ENCODE measurements at regions not wholly inside any gene's neighbourhood (a gene's known extent, or its start where the extent isn't known, plus 50 kb on each side); places are given as distances from the start of the nearest gene placed in this dataset.

DNA sequence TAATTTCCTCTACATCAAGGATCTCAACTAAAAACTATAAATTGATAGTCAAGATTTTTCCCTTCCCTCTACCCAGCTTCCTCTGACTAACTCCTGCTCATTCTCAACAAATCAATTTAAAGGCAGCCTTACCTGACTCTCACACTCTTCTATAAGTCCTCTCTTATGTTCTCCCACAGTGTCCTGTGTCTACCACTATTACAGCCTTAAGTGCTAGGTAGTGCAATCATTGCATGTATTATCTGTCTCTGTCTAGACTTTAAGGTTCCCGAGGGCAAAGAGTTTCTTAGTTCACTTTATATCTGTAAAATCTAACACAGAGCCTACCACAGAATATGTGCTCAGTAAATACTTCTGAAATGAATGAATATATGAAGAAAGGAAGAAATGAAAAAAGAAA, 123.7 kb downstream of the BTC start:
- Histone ChIP-seq H3K9ac (ENCODE audit: low read depth, low read length) (no peak overlapping the region), H3K4me3 (ENCODE audit: low read length) (no peak overlapping the region), H3K9me3 (replicated peaks; ENCODE audit: low read length) (no peaks in the 10 kb centered on the region), H3K4me2 (ENCODE audit: low read length) (no peak overlapping the region), H3K36me3 (ENCODE audit: insufficient read depth, low read length) (no peaks in the 10 kb centered on the region), H3K27me3 (ENCODE audit: control insufficient read depth, insufficient read depth, low read length) (no peaks in the 10 kb centered on the region), H3K4me1 (ENCODE audit: control insufficient read depth, insufficient read depth, low read length) (peaks cover 4% of the 10 kb centered on the region)

DNA sequence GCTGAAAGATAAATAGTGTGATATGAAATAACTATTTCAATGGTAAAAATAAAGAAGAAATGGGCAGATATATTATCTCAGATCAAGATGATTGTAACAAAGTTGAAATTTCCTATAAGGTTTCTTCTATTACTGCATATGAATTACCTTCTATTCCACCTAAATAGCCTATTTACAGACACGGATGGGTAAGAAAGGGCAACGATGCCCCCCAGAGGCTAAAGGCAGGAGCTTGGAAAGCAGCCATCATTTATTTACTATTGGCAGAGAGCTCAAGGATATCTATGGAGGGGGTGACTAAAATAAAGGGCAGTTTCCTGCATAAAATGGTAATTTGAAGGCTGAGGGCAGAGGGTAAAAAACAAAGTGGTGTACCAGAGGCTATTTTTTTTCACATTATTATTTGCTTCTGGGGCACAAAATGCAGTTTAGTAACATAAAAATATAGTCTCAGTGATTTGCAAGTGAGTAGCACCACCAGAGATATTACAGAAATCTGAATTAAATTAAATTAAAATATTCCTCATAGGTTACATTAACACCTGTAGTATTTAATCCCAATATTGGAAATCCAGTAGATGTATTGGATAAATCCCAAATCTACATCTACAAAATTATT, 123.1 kb downstream of the BTC start:
- Histone ChIP-seq H3K4me3 (ENCODE audit: low read length) (no peak overlapping the region), H3K4me2 (ENCODE audit: low read length) (no peak overlapping the region), H3K4me1 (ENCODE audit: control insufficient read depth, insufficient read depth, low read length) (peaks cover 4% of the 10 kb centered on the region), H3K9me3 (replicated peaks; ENCODE audit: low read length) (no peaks in the 10 kb centered on the region), H3K36me3 (ENCODE audit: insufficient read depth, low read length) (no peaks in the 10 kb centered on the region), H3K27me3 (ENCODE audit: control insufficient read depth, insufficient read depth, low read length) (no peaks in the 10 kb centered on the region), H3K9ac (ENCODE audit: low read depth, low read length) (no peak overlapping the region)

DNA sequence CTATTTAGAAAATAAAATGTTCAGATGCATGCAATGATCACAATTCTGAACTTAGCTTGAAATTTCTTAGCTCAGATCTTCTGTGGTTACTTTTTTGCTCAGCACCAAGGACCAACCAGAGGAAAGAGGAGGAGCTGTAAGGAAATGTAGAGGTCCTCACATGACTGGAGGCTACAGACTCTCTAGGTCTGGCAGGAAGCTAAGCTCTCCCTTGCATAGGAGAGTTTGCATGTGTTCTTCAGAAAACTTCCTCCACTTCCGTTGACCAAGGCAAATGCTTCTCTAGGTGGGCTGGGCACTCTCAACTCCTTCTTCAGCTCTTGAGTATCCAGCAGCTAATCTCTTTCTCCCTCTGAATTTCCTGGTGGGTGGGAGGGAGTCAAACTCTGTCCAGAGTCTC, 119.6 kb downstream of the BTC start:
- H3K9ac ChIP-seq (ENCODE audit: low read depth, low read length) = no peak overlapping the region
- H3K9me3 ChIP-seq (replicated peaks; ENCODE audit: low read length) = no peaks in the 10 kb centered on the region
- no peak overlapping the region for H3K4me3 ChIP-seq (ENCODE audit: low read length)
- peaks cover 4% of the 10 kb centered on the region for H3K4me1 ChIP-seq (ENCODE audit: control insufficient read depth, insufficient read depth, low read length)
- no peak overlapping the region for H3K4me2 ChIP-seq (ENCODE audit: low read length)
- H3K27me3 ChIP-seq (ENCODE audit: control insufficient read depth, insufficient read depth, low read length) = no peaks in the 10 kb centered on the region
- H3K36me3 ChIP-seq (ENCODE audit: insufficient read depth, low read length) = no peaks in the 10 kb centered on the region

DNA sequence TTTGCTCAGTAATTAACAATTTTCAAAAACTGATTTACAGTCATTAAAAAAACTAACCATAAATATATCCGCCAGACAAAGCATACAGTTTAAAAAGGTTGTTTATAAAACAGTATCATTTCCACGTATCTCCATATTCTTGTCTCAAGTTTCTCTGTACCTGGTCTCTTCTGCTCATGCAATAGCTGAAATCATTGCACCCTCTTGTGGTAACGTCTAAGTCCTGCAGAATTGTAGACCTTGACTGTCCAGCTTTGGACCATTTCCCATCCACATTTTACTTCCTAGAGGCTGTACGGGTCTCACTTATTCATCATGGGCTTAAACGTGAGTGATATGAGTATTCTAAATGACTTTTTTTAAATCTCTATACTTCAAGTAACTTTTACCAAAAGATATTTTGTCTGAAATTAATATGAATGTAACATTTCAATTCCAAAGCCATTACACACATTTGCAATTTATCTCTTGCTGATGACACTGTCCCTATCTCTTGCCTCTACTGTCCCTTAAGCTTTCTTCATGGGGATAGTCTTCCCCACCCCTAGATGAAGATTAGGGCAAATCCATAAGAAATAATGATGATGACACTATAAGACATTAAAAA, 118.5 kb downstream of the BTC start:
- Histone ChIP-seq H3K4me1 (ENCODE audit: control insufficient read depth, insufficient read depth, low read length) (no peaks in the 10 kb centered on the region), H3K4me3 (ENCODE audit: low read length) (no peak overlapping the region)

DNA sequence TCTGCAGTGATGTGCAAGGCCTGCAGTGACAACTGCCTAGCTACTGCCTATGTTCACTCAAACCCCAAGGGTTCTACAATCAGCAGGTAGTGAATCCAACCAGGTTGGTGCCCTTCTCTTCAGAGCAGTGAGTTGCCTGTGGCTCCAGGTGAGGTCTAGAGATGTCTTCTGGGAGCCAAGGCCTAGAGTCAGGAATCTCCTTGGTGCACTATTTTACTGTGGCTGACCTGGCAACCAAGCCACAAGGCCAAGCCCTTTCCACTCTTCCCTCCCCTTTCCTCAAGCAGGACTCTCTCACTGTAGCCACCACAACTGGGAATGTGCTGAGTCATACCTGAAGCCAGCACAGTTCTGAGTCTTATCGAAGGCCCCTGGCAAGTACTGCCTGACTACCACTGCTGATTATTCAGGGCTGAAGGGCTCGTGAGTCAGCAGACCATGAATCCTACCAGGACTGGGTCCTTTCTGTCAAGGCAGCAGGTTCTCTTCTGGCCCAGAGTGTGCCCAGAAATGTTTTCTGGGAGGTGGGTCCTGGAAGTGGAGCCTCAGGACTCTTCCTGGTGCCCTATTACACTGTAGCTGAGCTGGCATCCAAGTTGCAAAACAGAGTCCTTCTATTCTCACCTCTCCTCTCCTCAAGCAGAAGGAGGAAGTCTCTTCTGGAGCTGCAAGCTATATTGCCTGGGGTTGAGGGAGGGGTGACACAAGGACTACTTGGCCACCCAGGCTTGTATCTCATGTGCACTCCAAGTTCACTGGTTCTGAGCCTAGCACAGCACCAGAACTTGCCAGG, 111.6 kb downstream of the BTC start:
- Histone ChIP-seq H3K4me1 (ENCODE audit: control insufficient read depth, insufficient read depth, low read length) (peaks cover 17% of the 10 kb centered on the region), H3K4me2 (ENCODE audit: low read length) (peak overlapping the region; percentile 19)

More for the DNA sequence above, 118.5 kb downstream of the BTC start:
- Histone ChIP-seq H3K36me3 (ENCODE audit: insufficient read depth, low read length) (no peaks in the 10 kb centered on the region), H3K9ac (ENCODE audit: low read depth, low read length) (no peak overlapping the region), H3K4me2 (ENCODE audit: low read length) (no peak overlapping the region), H3K9me3 (replicated peaks; ENCODE audit: low read length) (no peaks in the 10 kb centered on the region), H3K27me3 (ENCODE audit: control insufficient read depth, insufficient read depth, low read length) (no peaks in the 10 kb centered on the region)

DNA sequence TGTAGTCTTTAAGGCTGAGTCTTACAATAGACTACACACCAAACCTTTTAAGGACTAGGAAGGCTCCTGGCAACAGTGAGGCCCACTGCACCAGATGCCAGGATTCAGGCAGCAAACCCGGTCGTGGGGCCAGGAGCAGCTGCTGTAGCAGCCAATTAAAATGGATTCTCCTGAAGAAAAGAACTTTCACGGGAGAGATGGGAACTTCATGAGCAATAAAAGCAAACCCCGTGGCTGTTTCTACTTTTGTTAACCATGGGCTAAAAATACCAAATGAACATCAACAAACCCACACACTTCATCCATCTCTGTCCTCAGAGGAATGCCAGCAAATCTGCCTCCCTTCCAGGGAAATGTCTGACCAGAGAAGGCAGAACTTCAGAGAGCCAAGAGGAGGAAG, 101.4 kb downstream of the BTC start:
- no peaks in the 10 kb centered on the region for H3K36me3 ChIP-seq (ENCODE audit: insufficient read depth, low read length)
- no peaks in the 10 kb centered on the region for H3K4me1 ChIP-seq (ENCODE audit: control insufficient read depth, insufficient read depth, low read length)
- H3K27me3 ChIP-seq (ENCODE audit: control insufficient read depth, insufficient read depth, low read length) = no peaks in the 10 kb centered on the region
- no peak overlapping the region for H3K4me3 ChIP-seq (ENCODE audit: low read length)
- H3K4me2 ChIP-seq (ENCODE audit: low read length) = no peak overlapping the region
- no peaks in the 10 kb centered on the region for H3K9me3 ChIP-seq (replicated peaks; ENCODE audit: low read length)
- H3K9ac ChIP-seq (ENCODE audit: low read depth, low read length) = no peak overlapping the region

More for the DNA sequence above, 111.6 kb downstream of the BTC start:
- no peaks in the 10 kb centered on the region for H3K36me3 ChIP-seq (ENCODE audit: insufficient read depth, low read length)
- no peaks in the 10 kb centered on the region for H3K9me3 ChIP-seq (replicated peaks; ENCODE audit: low read length)
- H3K9ac ChIP-seq (ENCODE audit: low read depth, low read length) = no peak overlapping the region
- H3K4me3 ChIP-seq (ENCODE audit: low read length) = no peak overlapping the region
- no peaks in the 10 kb centered on the region for H3K27me3 ChIP-seq (ENCODE audit: control insufficient read depth, insufficient read depth, low read length)
